MCF 10A (cell line): ENCODE measurements at regions not wholly inside any gene's neighbourhood (a gene's known extent, or its start where the extent isn't known, plus 50 kb on each side); places are given as distances from the start of the nearest gene placed in this dataset.

ENCODE experiments used
- BruUV-seq: library from RNA; stranded (reverse); fragments of 400-500 nt; replicated peaks from 2 replicates; lab custom pipeline; 2021; lab: Mats Ljungman, UMichigan
- CTCF ChIA-PET: fragments of 300-600 bp; sonication (Branson Sonifier 250); formaldehyde crosslinking; extraction: SDS; loops from one replicate; lab custom pipeline; 2021; ENCODE audit warnings: antibody characterized with exemption, inconsistent platforms; lab: Yijun Ruan, JAX
- POLR2A ChIA-PET: fragments of 300-600, 350-650 bp; sonication (Branson Sonifier 250); formaldehyde crosslinking; extraction: SDS; loops from one replicate; lab custom pipeline; 2020; ENCODE audit warnings: antibody characterized with exemption, inconsistent platforms; lab: Yijun Ruan, JAX
- DNase-seq: peaks from one replicate; pipeline ENCODE4 v3.0.0-alpha.2; 2018; ENCODE audit not compliant: unreplicated experiment
- H3K27ac Mint-ChIP-seq: one replicate; pipeline ENCODE4 v1.8.0; 2022; ENCODE audit warnings: mild to moderate bottlenecking, low read depth, mixed read lengths; ENCODE audit not compliant: unreplicated experiment
- H3K27me3 Mint-ChIP-seq: one replicate; pipeline ENCODE4 v1.8.0; 2022; ENCODE audit warnings: mixed read lengths; ENCODE audit not compliant: insufficient read depth, unreplicated experiment
- H3K36me3 Mint-ChIP-seq: one replicate; pipeline ENCODE4 v1.8.0; 2022; ENCODE audit warnings: mild to moderate bottlenecking, moderate library complexity, mixed read lengths; ENCODE audit not compliant: insufficient read depth, unreplicated experiment
- H3K4me1 Mint-ChIP-seq: one replicate; pipeline ENCODE4 v1.8.0; 2022; ENCODE audit warnings: mixed read lengths; ENCODE audit not compliant: insufficient read depth, unreplicated experiment
- H3K4me3 Mint-ChIP-seq: one replicate; pipeline ENCODE4 v1.8.0; 2022; ENCODE audit warnings: mild to moderate bottlenecking, moderate library complexity, mixed read lengths; ENCODE audit not compliant: unreplicated experiment
- H3K9me3 Mint-ChIP-seq: one replicate; pipeline ENCODE4 v1.8.0; 2022; ENCODE audit warnings: mixed read lengths; ENCODE audit not compliant: unreplicated experiment
- intact Hi-C: fragments of 100-400 bp; cut with micrococcal nuclease; formaldehyde crosslinking; loops from 2 replicates; pipeline ENCODE4 v1.14.1; 2022
- TF ChIP-seq, protein P1 (sequence below): fragments of 200-600 bp; IDR thresholded peaks from one replicate; pipeline ENCODE4 v1.8.0; 2022; ENCODE audit warnings: antibody characterized with exemption, mild to moderate bottlenecking; ENCODE audit not compliant: unreplicated experiment

DNA sequence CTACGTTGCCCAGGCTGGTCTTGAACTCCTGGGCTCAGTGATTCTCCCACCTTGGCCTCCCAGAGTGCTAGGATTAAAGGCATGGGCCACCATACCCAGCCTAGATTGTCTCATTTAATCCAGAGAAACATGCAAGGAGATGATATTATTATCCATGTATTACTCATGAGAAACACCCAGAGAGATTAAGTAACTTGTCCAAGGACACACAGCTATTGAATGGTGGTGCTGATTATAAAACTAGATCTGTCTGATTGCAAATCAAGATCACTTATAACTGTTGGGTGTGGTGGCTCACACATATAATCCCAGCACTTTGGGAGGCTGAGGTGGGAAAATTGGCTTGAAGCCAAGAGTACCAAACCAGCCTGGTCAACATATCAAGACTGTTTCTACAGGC, 94.4 kb upstream of the ZNF217 start:
- no peaks in the 10 kb centered on the region for H3K9me3 Mint-ChIP-seq
- no peak overlapping the region for H3K27ac Mint-ChIP-seq
- ChIA-PET CTCF (interaction anchor here (0.6 to 0.7 kb wide), 2 partner anchors 15 to 60 kb away, joined by 3 to 6 read pairs; no protein-coding TSS in a partner anchor), POLR2A (interaction anchor here (1.1 kb wide), 1 partner anchor 45 kb away, joined by 3 read pairs; no protein-coding TSS in a partner anchor)
- no peaks in the 10 kb centered on the region for H3K27me3 Mint-ChIP-seq
- no TSS peak for BruUV-seq
- no peak for DNase-seq
- intact Hi-C loops, result no loop called here
- H3K4me3 Mint-ChIP-seq, result no peak overlapping the region
- TF ChIP-seq, protein P1, sequence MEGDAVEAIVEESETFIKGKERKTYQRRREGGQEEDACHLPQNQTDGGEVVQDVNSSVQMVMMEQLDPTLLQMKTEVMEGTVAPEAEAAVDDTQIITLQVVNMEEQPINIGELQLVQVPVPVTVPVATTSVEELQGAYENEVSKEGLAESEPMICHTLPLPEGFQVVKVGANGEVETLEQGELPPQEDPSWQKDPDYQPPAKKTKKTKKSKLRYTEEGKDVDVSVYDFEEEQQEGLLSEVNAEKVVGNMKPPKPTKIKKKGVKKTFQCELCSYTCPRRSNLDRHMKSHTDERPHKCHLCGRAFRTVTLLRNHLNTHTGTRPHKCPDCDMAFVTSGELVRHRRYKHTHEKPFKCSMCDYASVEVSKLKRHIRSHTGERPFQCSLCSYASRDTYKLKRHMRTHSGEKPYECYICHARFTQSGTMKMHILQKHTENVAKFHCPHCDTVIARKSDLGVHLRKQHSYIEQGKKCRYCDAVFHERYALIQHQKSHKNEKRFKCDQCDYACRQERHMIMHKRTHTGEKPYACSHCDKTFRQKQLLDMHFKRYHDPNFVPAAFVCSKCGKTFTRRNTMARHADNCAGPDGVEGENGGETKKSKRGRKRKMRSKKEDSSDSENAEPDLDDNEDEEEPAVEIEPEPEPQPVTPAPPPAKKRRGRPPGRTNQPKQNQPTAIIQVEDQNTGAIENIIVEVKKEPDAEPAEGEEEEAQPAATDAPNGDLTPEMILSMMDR, result no peak
- H3K36me3 Mint-ChIP-seq, result peaks cover 6% of the 10 kb centered on the region
- peaks cover 8% of the 10 kb centered on the region for H3K4me1 Mint-ChIP-seq

DNA sequence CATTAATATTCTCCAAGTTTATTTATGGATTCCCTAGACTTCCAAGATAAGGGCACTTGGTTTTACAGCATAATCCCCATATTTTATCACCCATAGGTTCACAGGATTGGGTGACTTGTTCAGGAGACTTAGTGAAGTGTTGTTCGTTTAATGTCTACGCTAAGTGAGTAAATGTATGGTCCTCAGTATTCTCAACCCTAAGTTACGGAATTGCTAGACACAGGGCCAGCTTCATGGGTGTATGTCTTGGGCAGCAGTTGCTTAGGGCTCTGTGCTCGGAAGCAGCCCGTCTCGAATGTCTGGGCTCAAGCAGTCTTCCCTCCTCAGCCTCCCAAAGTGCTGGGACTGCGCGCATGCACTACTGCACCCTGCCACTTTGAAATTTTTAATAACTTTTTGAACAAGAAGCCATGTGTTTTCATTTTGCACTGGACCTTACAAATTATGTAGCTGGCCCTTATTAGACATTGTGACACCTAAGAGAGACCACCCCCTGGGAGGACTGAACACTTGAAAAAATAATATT, 91.5 kb upstream of the ZNF217 start:
- Mint-ChIP-seq H3K27ac (no peak overlapping the region), H3K9me3 (no peaks in the 10 kb centered on the region), H3K27me3 (no peaks in the 10 kb centered on the region), H3K4me1 (no peaks in the 10 kb centered on the region), H3K4me3 (no peak overlapping the region), H3K36me3 (no peaks in the 10 kb centered on the region)
- CTCF ChIA-PET, result interaction anchor here (0.8 to 1.0 kb wide), 2 partner anchors 34 to 230 kb away, joined by 3 read pairs; no protein-coding TSS in a partner anchor
- intact Hi-C loops, result no loop called here
- TF ChIP-seq, protein P1, result no peak
- no peak for DNase-seq
- POLR2A ChIA-PET, result interaction anchor here (1.3 kb wide), 1 partner anchor 144 kb away, joined by 4 read pairs; no protein-coding TSS in a partner anchor
- no TSS peak for BruUV-seq

DNA sequence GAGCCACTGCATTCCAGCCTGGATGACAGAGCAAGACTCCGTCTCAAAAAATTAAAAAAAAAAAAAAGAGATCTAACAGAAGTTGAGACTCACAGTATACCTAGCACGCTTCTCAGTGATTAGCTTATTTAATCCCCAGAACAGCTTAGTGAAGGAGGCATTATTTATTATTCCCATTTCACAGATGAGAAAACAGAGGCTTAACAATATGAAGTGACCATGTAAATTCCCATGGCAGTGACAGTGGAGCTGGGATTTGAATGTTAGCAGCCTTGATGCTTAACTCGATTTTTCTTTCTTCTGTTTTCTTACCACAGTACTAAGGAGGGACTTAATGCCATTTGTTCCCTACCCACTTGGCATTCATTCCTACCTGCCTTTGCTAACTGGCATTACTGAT, 89.9 kb upstream of the ZNF217 start:
- BruUV-seq, result no TSS peak
- H3K27me3 Mint-ChIP-seq, result no peaks in the 10 kb centered on the region
- H3K4me3 Mint-ChIP-seq, result no peak overlapping the region
- TF ChIP-seq, protein P1, result no peak
- POLR2A ChIA-PET, result no interaction called here
- H3K9me3 Mint-ChIP-seq, result no peaks in the 10 kb centered on the region
- no peak overlapping the region for H3K27ac Mint-ChIP-seq
- H3K36me3 Mint-ChIP-seq, result no peaks in the 10 kb centered on the region
- CTCF ChIA-PET, result interaction anchor here (0.6 to 0.8 kb wide), 4 partner anchors 13 to 936 kb away, joined by 3 to 5 read pairs (median 4); no protein-coding TSS in a partner anchor
- DNase-seq, result no peak
- H3K4me1 Mint-ChIP-seq, result no peaks in the 10 kb centered on the region
- intact Hi-C loops, result no loop called here

DNA sequence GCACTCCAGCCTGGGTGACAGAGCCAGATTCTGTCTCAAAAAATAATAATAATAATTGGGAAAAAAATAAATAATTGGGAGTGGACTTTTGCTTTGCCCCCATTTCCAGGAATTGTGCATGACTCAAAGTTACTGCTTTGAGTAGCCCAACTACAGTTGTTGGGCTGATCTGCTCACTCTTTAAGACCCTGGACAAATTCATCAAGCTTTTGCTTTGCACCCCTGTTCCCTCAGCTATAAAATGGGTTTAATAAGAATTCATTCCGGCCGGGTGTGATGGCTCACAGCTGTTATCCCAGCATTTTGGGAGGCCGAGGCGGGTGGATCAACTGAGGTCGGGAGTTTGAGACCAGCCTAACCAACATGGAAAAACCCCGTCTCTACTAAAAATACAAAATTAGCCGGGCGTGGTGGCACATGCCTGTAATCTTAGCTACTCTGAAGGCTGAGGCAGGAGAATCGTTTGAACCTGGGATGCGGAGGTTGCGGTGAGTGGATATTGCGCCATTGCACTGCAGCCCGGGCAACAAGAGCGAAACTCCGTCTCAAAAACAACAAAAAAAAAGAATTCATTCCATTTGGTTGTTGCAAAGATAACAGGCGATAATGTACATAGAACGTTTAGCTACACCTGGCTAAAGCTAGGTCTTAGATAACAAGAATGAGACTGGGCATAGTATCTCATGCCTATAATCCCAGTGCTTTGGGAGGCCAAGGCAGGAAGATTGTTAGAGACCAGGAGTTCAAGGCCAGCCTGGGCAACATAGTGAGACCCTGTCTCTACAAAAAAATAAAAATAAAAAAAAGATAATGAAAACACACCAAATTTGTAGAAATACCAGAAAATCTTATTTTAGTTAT, 87.9 kb upstream of the ZNF217 start:
- H3K27ac Mint-ChIP-seq, result no peak overlapping the region
- no TSS peak for BruUV-seq
- CTCF ChIA-PET, result interaction anchor here (0.7 to 1.6 kb wide), 2 partner anchors 10 to 14 kb away, joined by 3 to 6 read pairs; no protein-coding TSS in a partner anchor
- no peak overlapping the region for H3K4me3 Mint-ChIP-seq
- intact Hi-C loops, result no loop called here
- H3K4me1 Mint-ChIP-seq, result peaks cover 5% of the 10 kb centered on the region
- H3K9me3 Mint-ChIP-seq, result no peaks in the 10 kb centered on the region
- H3K27me3 Mint-ChIP-seq, result no peaks in the 10 kb centered on the region
- TF ChIP-seq, protein P1, result no peak
- POLR2A ChIA-PET, result interaction anchor here (0.9 kb wide), 1 partner anchor 59 kb away, joined by 3 read pairs; no protein-coding TSS in a partner anchor
- H3K36me3 Mint-ChIP-seq, result no peaks in the 10 kb centered on the region
- no peak for DNase-seq
